GM12873 (cell line): ENCODE measurements at regions not wholly inside any gene's neighbourhood (a gene's known extent, or its start where the extent isn't known, plus 50 kb on each side); places are given as distances from the start of the nearest gene placed in this dataset.

Experiments
- TF ChIP-seq, protein P1 (sequence below): IDR thresholded peaks from 2 replicates; pipeline ENCODE4 v1.5.1; 2012; ENCODE audit warnings: low read depth, mild to moderate bottlenecking, moderate library complexity, low read length, control low read depth; ENCODE audit not compliant: insufficient read depth; ENCODE audit errors: missing control alignments

DNA sequence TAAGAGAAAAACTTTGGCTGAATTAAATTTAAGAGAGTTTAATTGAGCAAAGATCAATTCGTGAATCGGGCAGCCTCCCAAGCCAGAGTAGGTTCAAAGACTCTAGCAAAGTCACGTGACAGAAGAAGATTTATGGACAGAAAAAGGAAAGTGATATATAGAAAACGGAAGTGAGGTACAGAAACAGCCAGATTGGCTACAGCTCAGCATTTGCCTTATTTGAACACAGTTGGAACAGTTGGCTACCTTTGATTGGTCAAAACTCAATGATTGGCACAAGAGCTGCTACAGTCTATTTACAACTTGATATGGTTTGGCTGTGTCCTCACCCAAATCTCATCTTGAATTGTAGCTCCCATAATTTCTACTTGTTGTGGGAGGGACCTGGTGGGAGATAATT, 102.6 kb downstream of the PLG start:
- TF ChIP-seq, protein P1, sequence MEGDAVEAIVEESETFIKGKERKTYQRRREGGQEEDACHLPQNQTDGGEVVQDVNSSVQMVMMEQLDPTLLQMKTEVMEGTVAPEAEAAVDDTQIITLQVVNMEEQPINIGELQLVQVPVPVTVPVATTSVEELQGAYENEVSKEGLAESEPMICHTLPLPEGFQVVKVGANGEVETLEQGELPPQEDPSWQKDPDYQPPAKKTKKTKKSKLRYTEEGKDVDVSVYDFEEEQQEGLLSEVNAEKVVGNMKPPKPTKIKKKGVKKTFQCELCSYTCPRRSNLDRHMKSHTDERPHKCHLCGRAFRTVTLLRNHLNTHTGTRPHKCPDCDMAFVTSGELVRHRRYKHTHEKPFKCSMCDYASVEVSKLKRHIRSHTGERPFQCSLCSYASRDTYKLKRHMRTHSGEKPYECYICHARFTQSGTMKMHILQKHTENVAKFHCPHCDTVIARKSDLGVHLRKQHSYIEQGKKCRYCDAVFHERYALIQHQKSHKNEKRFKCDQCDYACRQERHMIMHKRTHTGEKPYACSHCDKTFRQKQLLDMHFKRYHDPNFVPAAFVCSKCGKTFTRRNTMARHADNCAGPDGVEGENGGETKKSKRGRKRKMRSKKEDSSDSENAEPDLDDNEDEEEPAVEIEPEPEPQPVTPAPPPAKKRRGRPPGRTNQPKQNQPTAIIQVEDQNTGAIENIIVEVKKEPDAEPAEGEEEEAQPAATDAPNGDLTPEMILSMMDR: no peak

DNA sequence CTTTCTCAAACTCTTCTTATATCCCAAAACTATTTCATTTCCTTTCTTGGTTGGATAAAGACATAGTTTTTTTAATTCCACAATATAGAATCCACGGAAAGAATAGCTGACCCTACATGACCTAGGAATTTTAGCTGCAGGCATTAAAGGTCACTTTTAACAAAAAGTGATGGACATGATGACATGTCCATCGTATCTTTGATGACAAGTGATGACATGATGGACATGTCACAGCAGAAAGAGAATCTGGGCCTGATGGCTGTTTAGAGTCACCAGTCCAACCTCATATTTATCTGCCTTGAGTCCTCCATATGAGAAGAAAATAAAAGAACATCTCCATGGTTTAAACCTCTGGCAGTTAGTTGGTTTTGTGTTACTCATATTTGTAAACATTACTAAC, 106.2 kb downstream of the PLG start:
- TF ChIP-seq, protein P1: no peak

DNA sequence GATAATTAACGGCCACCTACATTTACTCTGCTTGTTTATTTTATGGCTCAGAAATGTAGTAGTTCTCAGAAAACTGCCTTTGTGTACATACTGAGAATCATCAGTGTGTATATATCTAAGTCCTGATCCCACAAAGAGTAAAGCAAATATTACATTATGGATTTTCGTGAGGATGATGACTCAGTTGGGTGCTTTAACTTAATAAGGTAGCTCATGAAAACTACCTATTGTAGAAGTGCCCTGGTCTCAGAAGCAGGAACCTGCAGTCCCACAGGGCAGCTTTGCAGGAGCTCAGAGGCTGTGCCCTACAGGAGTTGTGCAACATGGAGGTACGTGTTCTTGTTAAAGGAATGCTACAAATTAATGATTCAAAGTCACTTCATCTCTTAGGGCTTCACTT, 108.2 kb downstream of the PLG start:
- TF ChIP-seq, protein P1: no peak

DNA sequence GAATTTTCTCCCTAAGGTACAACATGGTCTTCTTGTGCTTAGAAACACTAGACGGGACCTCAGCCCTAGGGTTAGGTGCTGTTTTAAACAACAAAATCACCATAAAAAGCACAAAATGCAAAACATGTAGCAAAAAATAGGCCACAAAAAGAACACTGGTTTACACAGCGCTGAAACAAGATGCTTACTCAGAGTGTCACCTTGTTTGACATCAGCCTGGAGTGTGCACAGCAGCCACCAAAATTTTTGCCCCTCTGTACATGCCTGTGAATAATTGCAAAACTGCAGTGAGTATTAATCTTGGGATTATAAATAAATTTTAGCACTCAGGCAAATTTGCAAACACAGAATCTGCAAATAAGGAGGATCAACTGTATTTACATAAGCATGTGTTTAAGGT, 110.1 kb downstream of the PLG start:
- TF ChIP-seq, protein P1: no peak

DNA sequence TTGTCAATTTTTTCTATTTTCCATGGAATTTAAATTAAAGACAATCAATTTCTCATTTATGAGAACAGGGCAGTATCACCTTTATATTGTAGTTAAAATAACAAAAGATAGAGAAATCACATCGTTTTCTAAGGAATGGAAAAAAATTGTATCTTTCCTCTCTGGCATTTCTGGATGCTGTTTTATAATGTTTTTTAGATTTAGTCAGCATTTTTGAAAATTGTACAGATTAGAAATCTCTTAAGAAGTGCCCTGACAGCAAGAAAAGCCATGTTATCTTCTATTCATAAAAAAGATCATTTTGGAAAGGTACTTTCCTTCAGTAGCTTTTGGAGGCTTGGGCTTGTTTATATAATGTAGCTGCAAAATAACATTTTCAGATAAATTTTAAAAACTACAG, 116.9 kb downstream of the PLG start:
- TF ChIP-seq, protein P1: no peak

DNA sequence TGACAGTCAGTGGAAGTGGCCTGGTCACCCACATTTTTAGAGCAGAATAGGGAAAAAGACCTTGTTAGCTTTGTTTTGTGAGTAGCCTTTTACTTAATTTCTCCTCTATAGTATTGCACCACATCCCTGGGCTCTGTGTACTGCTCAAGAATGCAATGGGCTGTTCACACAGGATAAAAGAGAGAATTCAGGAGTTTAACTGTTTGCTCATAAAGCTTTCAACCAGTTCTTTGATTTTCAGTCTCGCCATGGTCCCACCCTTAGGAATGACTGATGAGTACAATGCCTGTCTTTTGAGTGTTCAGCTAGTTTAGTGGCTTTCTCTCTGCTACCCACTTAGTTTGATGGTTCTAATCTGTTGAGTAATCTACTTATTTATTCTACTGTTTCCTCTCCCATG, 129.7 kb downstream of the PLG start:
- TF ChIP-seq, protein P1: no peak

DNA sequence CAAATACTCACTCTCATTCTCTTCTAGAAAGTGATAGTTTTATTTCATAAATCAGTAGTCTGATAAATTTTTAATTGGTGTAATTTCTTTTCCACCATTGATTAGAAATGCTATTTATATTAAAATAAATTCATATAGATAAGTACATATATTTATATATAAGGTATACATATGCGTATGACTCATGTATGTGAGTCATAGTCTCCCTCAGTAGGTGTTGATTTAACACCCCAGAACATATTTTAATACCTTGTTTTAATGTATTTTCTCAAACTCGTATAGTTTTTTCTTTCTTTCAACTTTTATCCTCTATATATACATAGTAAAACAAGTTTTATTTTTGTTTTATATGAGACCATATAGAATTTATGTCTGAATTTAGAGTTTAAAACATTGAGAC, 130.4 kb downstream of the PLG start:
- TF ChIP-seq, protein P1: no peak

DNA sequence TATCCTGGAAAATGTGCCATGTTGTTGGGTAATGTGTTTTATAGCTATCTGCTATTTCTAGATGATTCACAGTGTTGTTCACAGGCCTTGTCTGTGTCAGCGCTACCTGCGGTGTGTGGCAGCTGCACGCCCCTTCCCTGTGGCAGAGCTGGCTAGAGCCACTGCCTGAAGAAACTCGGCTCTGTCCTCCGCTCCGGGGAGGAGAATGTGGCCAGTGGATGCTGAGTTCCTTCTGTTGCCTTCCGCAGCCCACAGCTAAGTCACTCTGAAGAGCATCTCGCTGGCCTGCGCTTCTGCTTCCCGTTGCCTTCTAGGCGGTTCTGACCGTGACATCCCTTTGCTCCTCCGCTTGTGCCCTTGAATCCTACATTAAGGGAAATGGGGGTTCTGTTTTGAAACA, 135.1 kb downstream of the PLG start:
- TF ChIP-seq, protein P1: no peak
